Stimulated activated CD8-positive, alpha-beta memory T cell treated with anti-CD3 and anti-CD28 coated beads, Interleukin-4, amount 100 ng/mL, for 24 hours (primary cell): ENCODE measurements at regions not wholly inside any gene's neighbourhood (a gene's known extent, or its start where the extent isn't known, plus 50 kb on each side); places are given as distances from the start of the nearest gene placed in this dataset.

Source experiments
- DNase-seq: peaks from one replicate; pipeline ENCODE4 v3.0.0-alpha.2; 2020; ENCODE audit warnings: low read depth

DNA sequence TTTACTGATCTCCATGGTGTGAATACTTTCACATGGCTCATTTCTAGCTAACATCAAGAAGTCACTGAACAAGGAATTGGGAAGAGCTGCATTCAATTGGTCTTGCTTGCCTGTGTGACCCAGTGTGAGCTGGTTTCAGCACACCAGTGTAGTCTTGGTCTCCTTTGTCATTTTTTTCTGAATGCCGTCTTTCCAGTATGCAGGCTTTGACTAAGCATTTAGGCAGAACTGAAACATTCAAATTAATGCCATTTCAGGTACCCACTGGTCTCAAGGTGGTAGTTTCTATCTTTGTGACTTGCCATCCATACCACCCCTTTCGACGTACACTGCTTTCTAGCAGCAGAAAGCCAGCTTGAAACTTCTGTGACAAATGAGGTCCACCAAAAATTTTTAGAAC is 550.5 kb upstream of the BOD1L1 start:
- DNase-seq, result no peak

DNA sequence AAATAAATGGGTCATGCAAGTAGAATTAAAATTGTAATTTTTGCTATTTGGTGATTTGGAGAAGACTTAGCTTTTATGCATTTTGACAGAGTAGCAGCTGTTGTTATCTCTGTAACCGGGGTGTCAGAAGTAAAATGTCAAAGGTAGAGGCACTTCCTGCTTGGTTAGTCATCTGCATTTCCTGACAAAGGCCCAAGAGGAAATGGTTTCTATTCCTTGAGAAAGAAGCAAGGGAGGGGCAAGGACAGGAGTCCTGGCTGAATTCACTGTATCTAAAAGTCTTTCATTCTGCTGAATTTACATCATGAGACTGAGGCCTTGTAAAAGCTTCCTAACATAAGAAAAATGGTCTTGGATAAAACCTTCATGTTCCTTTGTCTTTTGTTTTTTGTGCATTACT is 550.9 kb upstream of the BOD1L1 start:
- DNase-seq, result no peak

DNA sequence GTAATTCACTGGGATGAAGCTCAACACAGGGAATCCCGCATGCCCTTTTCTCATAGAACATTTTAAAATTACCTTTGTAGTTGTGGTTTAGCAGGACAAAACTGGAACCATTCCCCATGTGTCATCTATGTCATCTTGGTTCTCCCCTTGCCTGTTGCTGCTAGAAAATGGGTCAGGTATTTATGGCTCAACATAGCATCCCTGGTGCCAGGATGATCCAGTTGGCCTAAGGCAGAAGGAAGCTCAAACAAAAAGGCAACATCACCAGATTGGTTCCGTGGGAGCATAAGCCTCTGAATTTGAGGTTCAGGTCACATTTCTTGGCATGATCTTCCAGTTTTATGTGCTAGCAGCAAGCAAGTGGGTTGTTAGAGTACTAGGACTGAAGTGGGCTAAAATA is 552.6 kb upstream of the BOD1L1 start:
- DNase-seq, result no peak

DNA sequence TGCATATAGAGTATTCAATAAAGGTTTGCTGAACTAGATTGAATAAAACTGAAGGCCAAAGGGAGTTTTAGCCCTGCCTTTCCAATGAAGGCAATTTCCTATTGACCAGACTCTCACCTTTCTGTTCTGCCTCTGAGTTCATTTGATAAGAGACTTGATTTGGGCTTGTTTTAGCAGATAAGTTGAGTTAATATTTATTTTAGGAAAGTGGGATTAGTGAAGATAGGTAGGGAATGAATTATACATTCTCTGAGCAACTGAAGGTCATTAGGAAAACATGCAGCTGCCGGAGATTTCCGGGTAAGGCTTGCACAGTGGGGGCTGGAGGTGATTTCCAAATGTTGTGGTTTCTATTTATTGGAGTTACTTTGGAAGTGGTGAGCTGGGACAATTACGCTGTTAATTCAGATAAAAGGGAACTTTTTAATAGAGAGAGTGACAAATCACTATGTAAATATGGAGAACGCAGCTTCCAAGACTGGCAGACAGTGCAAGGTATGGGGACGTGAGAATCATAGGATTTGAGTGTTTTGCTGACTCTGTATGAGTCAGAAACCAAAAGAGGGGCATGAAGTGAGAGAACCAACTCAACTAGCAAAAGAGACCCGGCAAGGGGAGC is 553.6 kb upstream of the BOD1L1 start:
- no peak for DNase-seq

DNA sequence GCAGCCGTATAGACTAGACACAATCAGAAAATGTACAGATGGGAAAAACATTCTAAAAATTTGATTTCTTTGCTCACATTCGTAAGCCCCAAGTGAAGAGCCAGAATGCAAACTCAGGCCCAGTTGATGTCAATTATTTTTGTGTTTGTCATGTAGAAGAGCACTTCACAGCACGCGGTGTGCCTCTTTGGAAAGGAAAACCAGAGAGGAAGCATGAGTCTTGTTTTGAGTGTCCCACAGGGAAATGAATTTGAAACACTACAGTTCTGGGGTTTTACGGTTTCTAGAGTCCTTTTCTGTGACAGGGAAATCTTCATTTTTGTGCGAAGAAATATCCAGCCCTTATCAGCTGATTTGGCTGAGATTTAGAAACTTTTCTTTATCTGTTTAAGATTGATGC is 554.6 kb upstream of the BOD1L1 start:
- no peak for DNase-seq

DNA sequence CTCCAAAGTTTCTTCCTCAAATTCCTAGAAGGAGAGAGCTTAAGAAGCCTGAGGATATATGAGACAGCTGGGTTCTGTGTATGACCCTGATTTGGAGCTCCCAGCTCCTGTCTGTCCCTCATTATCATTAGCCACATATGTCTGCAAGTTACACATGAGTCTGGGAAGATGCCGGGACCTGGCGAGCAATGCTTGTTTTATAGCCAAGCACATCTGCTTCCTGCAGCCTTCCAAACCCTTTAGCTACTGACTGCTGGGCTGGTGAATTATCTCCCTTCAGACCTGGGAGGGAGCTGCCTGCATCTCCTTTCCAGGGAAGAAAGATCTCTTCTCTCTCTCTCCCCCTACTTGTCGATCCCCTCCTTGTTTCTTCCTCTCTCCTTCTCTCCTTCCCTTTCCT is 556.7 kb upstream of the BOD1L1 start:
- no peak for DNase-seq

DNA sequence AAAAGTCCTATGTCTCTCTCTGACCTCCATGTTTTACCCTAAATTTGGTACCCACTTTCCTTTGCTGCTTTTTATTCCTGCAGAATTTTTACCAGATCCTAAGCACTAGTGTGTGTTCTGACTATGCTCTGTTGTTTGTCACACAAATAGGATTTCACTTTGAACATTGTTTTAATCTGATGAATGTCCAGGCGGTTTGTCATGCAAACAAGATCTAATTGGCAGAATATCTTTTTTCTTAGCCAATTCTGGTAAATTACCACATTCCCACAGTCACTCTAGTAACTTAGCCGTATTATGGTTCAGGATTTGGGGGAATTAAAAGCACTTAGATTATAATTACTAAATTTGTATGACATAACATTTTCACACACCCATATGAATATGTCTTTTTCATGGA is 557.2 kb upstream of the BOD1L1 start:
- no peak for DNase-seq

DNA sequence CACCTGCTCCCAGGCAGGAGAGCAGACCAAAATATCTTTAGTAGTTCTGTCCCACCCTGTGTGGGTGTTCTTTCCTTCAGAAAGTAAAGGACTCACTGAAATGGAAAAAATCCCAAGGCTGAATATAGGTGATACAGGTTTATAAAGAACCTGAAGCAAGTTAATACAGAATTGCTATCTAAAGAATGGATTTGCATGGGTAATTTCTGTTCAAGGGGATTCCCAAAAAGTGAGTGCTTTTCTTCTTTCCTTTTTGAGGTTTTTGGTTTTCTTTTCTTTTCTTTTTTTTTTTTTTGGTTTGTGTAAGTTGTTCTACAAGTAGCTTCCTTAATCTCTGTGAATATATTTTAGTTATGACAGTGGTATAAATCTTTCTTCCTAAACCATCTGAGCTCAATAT is 560.7 kb upstream of the BOD1L1 start:
- no peak for DNase-seq

DNA sequence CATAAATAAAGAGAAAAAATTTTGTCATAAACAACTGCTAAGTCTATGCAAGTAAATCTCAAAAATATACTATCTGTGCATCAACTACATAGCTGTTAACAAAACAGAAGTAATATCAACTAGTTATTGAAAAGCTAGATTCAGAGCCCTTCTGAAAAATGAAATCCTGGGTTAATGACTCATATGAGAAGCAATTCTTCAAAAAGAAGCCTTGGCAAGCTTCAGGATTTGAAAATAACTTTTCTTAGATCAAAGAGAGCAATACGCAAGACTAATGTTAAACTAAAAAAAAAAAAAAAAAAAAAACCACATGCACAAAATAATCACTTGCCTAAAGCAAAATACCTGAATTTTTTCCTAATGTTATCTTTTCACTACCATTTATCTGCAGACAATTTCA is 566.1 kb upstream of the BOD1L1 start:
- no peak for DNase-seq

DNA sequence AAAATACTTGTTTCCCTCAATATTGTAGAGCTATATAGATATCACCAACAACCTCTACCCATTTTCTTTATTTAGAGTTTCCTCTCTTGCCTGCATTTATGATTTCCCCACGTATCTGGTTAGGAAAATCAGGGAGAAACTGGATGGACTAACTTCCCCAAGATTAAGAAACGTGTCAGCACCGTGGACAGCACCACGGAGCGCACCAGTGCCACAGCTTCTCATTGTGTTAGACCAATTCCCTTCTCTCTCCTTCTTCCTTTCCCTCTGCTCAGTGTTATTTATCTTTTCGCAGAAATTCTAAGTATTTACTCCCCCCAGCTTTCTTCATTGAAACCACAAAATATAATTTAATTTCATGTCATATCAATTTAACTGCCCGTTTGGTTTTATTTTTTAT is 568.6 kb upstream of the BOD1L1 start:
- no peak for DNase-seq

DNA sequence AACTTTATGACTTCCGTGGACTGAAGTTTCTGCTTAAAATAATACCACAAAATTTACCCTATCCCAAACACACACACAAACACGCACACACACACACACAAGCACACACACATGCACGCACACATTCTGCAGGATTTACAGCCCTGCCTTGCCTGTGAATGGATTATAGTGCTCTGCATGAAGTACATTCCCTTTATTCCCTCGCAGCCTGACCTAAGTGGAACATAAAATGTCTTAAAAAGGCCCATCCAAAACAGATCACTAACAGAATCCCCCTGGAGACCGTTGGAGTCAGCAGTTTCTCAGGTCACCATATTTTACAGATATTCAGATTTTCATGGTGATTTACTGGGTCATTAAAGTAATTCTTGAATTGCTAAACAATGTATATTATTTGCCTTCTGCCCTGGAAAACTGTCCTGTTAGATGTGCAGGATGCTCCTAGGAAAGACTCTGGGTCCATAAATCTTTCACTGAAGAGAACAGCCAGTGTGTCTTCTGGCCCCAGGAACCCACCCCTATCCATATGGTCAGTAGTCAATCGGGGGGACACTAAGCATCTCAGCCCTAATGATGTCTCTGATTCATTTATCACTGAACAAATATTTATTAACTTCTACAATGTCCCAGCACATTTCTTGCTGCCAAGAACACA is 587.7 kb upstream of the BOD1L1 start:
- DNase-seq, result no peak

DNA sequence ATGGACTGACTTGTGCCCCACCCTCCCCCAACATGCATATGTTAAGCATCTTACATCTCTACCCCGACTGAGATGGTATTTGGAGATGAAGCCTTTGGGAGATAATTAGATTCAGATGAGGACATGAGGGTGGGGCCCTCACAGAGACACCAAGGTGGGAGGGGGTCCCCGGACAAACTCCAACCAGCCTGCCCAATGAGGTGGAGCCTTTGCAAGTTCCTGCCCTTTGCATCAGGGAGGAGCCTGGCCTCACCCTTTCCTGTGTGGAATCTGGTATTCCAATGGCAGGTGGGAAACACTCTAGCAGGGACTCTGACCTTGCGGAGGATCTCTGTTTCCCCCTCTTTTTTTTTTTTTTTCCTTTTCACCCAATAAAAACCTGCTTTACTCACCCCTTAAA is 589.9 kb upstream of the BOD1L1 start:
- DNase-seq, result no peak

DNA sequence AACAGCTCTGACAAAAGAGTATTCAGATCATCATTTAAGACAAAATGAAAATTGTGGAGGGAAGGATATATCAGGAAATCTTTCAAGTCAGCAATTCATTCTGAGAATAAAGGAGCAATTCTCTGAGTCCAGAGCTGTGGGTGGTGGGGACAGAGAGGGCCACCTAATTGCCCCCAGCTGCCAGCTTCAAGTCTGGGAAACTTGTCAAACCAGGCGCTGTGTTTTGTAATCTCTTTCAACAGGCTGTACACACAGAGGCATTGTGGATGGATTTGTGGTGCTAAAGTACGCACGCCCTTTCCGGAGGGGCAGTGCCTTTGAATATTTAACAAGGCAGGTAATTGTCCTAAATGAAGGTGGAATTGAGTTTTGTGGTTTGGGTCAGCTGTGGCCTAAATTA is 591.1 kb upstream of the BOD1L1 start:
- no peak for DNase-seq

DNA sequence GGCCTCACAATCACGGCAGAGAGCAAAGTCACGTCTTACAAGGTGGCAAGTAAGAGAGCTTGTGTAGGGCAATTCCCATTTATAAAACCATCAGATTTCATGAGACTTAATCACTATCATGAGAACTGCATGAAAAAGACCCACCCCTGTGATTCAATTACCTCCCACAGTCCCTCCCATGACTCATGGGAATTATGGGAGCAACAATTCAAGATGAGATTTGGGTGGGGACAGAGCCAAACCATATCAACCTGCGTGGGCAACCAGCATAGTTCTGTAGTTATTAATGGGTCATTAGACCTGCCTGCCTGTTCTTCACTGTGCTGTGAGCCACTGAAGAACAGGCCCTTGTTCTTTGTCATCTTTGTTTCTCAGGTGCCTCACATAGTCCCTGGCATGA is 593.7 kb upstream of the BOD1L1 start:
- DNase-seq, result no peak

DNA sequence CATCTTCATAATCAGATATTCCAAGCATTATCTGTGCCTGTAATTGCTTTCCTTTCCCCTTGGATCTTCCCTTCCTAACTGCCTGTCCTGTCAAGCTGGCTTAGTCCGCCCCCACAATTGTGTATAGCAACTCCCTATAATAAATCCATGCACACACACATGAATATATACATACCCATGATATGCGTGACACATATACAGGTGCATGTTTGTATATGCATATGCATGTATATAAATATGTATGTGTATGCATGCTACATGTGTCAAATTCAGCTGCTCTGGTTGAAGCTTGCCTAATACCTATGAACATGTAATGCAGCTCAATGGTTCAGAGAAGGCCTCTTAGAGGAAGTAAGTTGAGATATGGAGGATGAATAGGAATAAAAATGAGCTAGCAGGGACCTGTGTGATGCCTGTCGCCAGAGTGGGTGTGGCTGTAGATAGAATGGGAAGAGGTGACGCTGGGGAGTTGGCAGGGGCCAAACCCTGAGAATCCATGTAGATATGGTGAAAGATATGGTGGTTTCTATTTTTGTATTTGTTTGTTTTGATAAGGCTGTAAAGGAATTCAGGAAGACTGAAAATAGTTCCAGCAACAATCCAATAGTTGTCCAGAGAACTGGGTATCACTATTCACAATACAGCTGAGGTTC is 595.0 kb upstream of the BOD1L1 start:
- DNase-seq, result no peak

DNA sequence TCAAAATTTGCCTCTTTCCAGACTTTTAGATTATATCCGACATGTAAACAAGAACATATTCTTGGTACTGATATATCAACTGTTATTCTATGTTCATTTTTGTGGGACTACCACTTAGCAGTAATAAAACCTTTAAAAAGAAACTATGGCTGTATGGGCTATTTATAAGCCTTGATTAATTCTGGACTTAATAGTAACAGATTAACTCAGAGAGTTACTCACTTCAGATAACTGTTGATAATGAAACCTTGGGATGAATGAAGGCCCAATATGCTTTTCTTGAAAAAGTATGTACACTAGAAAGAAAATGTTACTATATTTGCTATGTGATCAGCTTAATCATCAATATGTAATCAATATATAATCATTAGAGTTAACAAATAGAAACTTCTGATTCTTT is 595.9 kb upstream of the BOD1L1 start:
- no peak for DNase-seq

DNA sequence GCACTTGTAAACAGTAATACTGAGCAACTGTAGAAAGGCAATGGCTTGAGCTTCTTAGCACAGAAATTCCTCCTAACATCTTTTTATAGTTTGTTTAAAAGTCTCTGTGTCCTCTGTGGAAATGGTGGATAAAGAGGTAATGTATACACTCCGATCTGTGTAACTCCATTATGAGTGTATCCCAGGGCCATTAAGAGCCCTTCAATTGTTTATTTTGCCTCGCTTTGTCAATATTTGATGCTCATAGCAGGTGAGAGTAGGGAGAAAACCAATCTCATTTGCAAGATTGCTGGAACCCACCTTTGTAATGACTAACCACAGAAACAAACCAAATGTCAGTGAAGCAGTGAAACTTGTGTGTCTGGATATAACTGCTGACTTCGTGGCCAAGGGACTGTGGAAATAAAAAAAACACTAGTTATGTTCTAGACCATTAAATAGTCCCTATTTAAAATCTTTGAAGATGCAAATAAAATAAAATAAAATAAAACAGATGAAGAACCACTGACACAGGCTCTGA is 598.2 kb upstream of the BOD1L1 start:
- DNase-seq, result no peak

DNA sequence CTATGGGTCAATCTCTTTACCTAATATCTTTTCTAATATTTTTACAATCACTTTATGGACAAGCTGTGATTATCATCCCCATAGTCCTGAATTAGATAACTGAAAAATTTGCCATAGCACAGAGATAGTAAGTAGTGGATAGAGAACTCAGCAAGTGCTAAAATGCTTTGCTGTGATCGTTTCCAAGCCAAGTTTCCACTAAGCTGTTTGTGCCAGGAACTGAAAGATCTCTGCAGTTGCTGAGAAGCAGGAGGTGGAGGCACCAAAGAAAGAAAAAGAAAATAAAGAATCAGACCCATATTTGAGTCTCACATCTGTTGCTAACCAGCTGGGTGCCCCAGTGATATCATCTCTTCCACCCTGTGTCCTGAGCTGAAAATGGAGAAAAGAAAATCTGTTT is 605.6 kb upstream of the BOD1L1 start:
- DNase-seq, result no peak

DNA sequence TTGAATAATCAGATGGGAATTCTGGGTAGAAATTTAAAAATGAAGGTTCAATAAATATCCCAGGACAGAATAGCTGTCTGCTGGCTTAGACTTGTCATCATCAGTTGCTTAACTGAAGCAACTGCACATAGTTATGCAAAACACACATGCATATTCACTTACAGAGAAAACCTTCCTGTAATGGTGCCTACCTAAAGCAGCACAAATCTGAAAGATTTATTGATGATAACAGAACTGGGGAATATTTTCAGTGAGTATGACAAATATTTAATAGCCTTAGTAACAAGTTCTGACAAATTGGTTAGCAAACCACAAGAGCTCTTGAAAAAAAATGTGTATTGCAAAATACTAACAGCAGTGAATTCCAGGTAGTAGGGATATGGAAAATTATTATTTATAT is 606.8 kb upstream of the BOD1L1 start:
- DNase-seq, result no peak

DNA sequence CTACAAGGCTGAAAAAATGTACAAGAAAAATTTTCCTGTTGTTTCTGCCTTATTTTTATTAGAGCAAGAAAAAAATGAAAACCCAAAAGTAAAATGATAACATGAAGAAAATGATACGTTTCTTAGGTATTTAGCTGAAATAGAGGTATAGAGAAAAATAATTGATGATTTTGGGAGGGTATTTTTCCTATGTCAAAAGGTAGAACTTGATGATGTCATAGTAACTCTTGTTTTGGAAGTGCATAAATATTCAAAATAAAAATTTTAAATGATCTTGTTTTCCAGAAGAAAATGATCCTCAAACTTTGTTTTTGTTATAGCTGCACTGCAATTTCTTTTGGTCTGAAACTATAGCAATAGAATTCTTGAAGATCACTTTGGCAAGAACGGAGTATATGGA is 608.8 kb upstream of the BOD1L1 start:
- DNase-seq, result no peak

DNA sequence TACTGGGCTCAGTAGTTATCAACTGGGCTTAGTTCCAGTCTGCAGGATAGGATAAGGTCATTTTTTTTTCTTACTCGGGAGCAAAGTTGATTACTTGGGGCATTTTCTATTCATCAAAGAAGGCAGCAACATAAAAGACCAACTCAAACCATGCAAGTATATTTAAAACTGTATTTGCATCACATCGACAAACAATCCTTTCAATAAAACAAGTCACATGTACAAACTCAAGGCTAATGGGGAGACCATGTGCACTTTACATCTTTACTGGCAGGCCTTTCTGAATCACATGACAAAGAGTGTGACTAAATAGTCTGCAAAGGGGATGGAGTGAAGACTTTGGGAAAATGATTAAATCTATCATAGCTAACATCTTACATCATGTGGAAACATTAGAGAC is 610.4 kb upstream of the BOD1L1 start:
- no peak for DNase-seq

DNA sequence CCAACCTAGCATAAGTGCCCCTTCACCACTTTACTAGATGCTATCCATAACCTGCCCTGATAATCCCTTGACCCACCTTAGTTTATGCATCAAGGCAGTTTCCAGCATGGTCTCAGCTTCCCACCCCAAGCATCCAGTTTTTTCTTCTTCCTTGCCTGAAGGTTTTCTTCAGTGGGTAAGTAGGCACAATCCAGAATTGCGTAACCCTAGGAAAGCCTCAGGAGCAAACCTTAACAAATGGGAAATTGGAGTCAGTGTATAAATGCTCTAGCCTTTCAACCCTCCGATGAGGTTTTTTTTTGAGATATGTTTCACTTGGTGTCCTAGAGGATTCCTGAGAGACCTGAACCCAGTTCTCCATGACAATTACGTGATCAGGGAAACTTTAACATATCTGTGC is 614.0 kb upstream of the BOD1L1 start:
- DNase-seq, result no peak

DNA sequence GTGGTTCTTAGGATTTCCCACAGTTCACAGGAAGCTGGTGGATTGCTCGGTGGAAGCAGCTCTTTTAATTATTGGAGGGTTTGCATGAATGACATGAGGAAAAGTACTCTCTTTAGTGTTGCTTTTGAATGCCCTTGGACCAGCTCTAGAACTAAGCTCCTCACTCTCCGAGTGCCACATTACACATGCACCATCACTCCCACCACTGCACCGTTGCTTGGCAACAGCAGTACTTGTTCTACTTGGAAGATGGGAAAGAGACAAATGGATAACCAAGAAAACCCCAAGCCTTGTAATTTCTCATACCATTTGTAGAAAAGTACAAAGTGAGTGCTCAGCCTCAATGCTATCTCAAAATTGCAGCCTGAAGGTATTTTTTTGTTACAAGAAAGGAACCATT is 620.2 kb upstream of the BOD1L1 start:
- no peak for DNase-seq

DNA sequence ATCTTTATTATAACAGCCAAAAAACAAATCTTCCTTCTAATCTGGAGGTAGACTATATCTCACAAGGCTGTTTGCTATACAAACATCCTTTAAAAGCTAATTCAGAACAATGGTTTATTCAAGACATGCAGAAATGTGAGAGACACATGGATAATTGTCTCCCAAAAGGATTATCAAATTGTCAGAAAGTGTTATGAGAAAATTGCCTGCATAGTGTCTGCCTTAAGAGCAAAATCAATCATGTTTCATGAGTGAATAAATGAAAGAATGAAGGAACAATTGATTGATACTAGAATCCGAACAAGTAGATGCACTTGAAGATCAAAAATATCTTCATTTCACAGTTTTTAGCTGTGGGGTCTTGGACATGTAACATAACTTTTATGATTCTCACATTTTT is 621.7 kb upstream of the BOD1L1 start:
- DNase-seq, result no peak
